T-helper 2 cell treated with Interferon-gamma antibody and Interleukin-4, amounts not matched to agents 100 ng/mL and 5 ng/mL, for 36 hours (primary cell): ENCODE measurements at regions not wholly inside any gene's neighbourhood (a gene's known extent, or its start where the extent isn't known, plus 50 kb on each side); places are given as distances from the start of the nearest gene placed in this dataset.

Experiments used
- intact Hi-C: fragments of 100-400 bp; cut with micrococcal nuclease; formaldehyde crosslinking; loops from one replicate; pipeline ENCODE4 v1.15.1; 2023

DNA sequence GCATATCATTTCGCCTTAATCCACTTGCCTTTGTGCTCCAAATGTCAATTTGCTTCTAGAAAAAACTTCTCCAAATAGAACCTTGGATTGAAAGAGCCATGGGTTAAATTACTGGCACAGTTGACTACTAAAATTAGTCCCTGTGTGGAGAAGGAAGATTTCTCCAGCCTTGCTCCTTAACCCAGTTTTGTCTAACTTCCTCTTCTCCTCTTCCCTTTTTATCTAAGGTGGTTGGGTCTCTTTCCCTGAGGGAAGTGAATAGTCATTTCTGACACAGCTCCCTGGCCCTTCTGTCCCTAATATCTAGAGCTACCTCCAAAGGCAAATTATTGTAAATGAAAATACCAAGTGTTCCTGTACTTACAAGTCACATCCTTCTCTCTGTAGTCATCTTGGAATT, 527.9 kb upstream of the TBL1XR1 start:
- intact Hi-C loops, result no loop called here

DNA sequence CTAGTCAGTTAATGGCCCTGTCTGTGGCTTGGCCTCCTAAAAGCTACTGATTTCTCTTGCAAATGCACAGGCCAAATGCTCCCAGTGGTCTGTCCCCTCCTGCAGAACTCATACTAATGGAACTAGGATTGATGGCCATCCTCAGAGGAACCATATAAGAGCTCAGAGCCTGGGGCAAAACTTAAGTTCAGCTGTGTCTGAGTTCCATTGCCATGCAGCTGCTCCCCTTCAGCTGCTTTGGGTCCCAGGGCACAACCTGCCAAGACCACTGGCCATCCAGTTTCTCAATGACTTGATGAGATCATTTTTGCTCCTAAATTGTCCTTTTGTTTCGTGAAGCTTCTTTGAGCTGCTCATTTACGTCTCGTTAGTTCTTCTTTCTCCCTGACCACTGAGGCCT, 529.5 kb upstream of the TBL1XR1 start:
- intact Hi-C loops, result no loop called here

DNA sequence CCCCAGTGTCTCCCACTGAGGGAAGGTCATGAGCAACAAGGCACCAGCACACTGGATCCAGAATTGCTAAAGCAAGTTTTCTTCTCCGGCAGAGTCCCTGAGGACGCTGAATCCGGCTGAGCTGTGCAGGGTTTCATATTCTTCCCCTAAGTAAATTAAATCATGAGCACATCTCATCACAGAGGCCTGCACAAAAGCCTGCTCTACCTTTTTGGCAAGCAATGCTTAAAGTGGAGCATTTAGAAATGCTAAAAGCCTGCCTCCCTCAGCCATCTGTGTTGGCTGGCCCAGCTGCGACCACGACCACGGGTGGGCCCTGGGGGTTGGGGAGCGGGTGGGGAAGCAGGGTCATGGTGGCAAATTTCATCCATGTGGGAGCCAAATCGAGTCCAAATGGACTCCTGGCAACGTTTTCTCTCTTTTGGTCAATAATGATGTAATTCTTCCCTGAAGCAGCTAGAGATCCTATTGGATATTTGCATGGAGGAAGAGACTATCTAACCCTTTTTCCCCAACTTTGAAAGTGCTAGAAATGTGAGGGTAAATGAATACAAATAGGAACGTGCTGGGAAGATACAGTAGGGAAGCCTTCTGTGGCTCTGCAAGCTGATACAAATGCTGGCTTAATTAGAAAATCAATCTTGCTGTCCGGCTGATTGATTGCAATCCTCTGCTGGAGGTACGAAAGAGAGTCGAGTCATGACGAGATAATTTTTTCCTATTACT, 532.8 kb upstream of the TBL1XR1 start:
- intact Hi-C loops, result no loop called here

DNA sequence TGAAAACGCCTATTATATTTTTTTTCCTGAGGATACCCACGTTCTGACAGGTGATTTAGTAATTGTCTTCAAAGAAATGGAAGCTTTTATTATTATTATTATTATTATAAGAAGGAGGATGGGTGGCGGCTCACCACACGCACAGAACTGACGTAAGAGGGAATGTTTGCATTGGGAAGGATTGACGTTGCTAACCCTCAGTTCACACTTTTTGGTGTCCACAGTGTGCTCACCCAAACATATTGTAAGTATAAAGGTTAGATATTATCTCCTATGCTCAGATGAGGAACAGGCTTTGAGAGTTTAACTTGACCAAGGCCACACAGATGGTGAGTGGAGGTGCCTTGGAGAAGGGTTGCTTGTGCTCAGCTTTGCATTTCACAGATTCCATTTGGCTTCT, 533.5 kb upstream of the TBL1XR1 start:
- intact Hi-C loops, result no loop called here

DNA sequence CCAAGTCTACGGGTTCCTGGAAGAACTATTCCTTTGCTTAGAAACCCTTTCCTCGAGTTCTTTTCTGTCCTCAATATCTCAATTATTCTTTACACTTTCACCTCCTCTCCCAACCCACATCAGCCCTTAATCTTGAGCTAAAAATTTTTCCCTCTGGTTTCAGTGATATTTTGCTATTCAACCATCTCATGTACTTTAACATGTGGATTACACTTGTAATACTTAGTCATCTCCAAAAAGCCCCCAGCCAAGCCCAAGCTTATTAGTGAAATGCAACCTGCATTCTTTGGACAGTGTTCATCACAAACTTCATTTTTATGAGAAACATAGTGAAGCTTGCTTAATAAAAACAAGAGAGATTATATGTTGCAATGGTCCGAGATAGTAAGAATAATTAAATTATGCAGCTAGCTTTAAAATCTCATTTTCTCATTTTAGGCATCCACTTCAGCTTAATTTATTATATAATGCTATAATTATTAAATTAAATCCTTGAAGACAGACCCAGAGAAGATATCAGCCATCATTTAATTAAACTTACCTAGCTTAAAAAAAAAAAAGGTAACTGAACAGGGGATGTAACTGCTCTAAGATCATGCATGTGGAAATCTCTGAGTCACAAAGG, 534.5 kb upstream of the TBL1XR1 start:
- intact Hi-C loops, result no loop called here

DNA sequence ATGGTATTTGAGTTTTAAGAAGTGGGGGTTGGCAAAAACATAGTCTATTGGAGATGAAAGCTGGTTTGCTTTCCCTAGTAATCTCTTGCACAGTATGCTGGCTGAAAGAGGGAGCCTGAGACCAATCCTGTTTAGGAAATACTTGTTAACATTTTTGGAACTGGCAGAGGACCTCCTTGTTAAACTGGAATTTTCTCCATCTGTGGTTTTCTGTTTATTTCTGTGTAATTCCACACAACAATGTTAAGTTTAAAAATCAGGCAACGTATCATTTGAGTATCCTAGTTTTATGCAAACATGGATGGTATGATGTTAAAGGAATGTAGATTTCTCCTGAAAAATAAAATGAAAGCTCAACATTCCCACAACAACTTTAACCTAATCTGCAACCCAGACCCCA, 536.0 kb upstream of the TBL1XR1 start:
- intact Hi-C loops, result no loop called here

DNA sequence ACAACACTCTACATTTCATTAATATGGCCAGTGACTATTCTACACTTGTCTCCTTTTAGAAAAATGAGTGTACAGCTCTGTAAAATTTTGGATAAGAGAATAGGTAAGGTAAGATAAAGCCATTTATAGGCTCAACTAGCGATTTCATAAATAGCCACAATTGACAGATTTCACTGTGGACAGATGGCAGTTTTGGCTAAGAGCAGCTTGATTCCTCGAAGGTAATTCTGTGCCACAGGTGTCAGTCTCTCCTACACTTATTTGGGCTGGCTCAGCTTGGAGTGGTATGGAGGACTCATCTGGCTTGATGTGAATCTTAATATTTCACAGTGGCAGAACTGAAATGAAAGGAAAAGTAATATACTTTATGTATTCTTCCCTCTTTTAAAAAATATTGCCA, 536.7 kb upstream of the TBL1XR1 start:
- intact Hi-C loops, result no loop called here

DNA sequence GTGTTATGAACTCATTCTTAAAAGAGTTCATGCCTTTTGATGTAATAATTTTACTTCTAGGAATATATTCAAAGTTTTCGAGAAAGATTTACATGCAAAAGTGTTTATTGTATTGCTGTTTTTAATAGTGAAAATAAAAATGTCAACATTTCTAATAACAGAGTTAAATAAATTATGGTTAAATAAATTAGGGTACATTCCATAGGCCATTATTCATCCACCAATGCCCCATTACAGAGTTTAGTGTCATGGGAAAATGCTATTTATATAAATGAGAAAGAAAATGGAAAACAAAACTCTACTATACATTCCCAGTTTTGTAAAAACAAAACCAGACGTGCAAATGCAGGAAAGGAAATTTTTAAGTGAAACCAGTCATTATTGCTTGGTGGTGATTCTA, 538.1 kb upstream of the TBL1XR1 start:
- intact Hi-C loops, result no loop called here

DNA sequence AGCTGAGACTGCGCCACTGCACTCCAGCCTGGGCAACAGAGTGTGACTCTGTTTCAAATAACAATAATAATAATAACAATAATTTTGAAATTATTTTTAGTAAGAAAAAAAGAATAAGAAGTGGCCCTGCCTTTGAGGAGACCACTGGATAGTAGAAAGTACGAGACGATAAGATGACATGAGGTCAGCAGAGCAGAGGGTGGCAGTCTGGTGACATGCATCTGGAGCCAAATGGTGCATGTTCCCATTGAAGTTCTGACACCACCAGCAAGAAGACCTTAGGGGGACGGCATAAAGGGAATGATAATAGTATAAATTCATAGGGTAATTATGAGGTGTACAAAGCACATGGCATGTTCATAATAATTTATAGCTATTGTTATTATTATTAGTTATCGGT, 542.2 kb upstream of the TBL1XR1 start:
- intact Hi-C loops, result no loop called here

DNA sequence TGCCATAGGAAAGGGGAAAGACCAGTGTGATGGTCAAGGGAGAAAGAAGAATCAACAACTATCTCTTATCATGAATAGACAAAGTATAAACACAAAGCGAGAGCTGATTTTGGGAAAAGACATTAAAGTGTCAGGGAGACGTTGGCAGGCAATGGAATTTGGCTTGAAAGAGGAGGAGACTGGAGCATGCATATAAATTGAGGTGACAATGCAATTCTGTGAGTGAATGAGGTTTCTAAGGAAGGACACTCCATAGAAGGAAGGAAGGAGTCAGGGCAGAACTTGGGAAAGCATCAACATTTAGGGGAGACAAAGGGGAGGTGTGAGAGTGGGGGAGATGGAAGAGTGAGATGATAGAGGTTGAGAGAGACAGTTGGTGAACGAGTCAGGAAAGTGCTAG, 543.0 kb upstream of the TBL1XR1 start:
- intact Hi-C loops, result no loop called here

DNA sequence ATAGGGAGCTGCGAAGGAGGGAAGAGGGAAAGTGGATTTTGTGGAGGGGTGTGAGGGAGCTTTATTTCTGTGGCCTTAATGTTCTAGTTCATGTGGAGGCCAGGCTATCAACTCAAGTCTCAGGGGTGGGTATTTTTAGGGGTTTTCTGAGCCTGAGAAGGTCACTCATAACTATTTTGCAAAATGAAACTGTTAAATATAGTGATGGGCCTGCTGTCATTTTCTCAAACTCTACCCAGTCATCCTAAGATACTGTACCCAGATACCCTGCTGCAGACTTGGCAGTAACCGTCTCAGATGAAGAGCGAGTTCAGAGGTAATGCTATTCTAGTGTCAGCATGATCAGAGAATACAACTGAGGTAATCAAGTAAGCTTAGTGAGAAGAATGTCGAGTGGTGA, 545.0 kb upstream of the TBL1XR1 start:
- intact Hi-C loops, result no loop called here

DNA sequence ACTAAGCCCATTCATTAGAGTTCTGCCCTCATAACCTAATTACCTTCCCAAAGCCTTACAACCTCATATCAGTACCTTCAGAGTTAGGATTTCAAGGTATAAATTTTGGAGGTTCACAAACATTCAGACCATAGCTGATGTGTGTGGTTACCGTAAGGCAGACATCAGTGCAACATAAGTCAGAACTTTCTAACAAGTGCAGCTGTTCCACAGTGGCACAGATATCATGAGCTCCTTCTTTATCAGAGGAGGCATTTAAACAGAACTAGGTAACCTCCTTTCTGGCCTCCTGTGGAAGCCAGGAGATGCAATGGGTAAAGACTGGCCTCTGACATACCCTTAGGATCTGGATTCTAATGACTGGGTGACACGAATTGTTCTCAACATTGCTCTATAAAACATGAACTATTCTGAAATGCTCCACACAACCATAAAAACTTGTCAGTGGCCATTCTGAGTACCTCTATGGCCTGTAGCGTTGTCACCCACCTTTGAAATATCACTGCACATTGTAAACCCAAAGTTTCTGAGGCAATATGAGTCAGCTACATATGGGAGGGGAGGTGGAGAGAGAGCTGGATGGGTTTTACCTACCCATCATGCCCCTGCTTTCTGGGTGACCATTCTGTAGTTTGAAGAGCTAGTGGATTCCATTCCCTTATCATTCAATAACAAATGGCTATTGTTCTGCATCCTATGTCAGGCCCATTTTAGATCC, 546.0 kb upstream of the TBL1XR1 start:
- intact Hi-C loops, result no loop called here

DNA sequence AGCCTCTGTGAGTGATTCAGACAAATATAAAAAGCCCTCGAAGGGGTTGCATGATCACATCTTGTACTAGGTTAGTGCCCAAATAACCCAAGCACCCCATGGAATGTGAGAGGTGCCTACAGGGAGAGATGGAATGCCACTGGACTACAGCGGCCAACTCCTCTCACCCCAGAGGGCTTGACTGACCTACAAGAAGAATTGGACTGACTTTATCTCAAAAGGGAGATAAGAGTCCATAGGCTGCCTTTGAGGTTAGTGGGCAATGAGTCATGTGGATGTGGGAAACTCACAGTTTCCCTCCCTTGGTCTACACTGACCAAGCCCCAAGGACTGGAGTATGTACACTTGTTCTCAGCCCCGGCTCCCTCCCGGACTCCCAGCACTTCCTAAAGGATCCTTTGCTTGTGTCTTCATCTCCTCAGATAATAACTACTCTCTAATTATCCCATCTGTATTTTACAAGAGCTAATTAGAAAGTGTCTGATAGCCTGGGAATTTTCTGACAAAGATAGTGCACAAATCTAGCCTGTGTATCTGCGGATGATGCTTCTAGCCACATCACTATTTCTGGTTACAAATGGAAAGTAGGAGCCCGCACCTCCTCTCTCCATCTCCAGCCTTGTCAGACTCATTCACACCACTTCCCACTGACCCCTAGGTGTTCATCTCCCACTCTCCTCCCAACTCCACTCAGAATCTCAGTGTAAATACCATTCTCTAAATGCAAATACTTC, 547.8 kb upstream of the TBL1XR1 start:
- intact Hi-C loops, result no loop called here

DNA sequence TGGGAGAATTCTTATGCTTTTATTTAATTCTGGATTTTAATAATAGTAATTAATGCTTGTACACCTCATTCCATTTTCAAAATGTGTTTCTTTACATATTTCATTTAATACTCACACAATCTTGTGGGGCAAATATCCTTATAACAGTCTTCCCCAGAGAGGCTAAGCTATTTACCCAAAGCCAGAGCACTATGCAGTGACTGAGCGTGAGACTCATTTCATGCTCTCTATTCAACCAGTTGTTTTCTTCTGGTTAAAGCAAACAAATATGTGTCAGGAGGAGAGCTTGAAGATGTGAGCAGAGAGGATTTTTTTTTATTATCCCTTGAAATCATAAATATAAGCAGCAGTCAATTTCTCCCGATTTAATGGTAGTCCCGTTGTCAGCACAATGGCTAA, 548.3 kb upstream of the TBL1XR1 start:
- intact Hi-C loops, result no loop called here

DNA sequence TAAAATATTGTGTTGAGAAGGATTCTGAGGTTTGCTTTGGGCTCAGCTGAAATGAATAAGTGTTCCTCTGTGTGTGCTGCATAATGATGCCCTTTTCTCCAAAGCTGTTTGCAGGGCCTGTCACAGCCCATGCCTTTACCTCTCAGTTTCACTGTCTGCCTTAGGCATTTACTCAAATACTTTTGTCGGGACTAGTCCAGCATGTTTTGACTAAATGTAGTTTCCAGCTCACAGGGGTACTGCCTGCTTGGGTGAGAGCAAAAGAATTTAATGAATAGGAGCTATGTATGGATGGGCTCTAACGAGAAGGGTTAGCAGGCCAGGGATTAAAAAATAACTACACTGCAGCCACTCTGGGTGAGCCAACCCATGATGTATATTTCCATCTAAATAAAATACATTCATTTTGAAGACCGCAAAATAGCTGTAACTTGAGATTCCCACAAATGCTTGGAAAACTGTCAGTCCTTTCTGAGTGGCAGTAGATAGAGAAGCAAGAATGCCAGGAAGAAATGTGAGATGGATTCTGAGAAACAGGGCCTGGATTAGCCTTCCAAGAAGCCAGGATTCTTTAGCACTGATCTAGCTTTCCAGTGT, 549.2 kb upstream of the TBL1XR1 start:
- intact Hi-C loops, result no loop called here

DNA sequence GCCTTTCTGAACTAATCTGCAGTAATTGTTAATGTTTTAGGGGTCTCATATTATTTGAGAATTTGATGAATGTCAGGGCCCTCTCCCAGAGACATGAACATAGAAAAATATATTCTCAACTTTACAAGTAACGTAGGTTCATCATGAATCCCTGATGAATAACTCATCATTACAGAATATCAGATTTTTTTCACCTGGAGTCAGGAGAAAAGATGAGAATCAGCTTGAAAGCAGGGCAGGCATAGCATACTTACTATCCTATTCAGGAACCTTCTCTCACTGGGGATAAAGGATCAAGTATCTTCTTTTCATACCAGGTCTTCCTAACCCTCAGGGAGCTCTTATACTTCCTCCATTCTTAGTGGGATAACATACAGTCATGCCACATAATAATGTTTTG, 552.6 kb upstream of the TBL1XR1 start:
- intact Hi-C loops, result no loop called here

DNA sequence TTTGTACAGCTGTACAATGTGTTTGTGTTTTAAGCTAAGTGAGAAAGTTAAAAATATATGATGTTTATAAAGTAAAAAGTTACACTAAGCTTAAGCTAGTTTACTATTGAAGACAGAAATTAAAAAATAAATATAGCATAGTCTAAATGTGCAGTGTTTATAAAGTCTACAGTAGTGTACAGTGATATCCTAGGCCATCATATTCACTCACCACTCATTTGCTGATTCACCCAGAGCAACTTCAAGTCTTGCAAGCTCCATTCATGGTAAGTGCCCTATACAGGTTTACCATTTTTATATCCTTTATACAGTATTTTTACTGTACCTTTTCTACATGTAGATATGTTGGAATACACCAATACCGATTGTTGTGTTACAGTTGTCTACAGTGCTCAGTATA, 553.2 kb upstream of the TBL1XR1 start:
- intact Hi-C loops, result no loop called here

DNA sequence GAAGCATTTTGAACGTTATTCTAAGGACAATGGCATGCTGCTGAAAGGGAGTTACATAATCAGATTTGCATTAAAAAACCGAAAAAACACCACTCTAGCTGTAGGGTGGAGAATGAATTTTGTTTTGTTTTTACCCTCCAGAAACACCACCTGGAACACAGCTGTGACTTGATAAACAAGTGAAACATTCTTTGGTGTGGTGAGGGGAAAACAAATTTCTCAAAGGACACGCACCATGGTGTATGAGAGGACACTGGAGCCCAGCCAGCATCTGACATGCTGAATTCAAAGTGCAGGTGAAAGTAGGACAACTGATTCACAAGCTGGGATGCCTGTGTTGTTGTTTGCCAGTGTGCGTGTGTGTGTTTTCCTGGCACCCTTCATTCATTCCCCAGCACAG, 554.5 kb upstream of the TBL1XR1 start:
- intact Hi-C loops, result no loop called here

DNA sequence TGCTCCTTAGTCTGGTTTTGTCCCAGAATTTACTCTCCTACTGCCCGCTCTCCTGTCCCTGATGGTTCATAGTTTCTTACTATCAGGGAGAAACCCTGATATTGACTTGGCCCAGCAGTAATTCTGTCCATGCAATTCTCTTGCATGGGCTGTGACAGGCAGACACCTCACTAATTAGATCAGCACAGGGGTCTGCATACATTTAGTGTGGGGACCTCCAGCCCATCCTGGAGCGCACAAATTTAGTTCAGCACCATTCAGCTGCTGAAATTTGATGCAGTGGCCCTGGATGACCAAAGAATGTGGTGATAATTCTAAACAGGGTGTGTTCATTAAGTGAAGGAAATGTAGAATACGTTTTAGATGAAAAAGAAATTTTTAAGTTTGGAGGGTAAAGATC, 555.5 kb upstream of the TBL1XR1 start:
- intact Hi-C loops, result no loop called here

DNA sequence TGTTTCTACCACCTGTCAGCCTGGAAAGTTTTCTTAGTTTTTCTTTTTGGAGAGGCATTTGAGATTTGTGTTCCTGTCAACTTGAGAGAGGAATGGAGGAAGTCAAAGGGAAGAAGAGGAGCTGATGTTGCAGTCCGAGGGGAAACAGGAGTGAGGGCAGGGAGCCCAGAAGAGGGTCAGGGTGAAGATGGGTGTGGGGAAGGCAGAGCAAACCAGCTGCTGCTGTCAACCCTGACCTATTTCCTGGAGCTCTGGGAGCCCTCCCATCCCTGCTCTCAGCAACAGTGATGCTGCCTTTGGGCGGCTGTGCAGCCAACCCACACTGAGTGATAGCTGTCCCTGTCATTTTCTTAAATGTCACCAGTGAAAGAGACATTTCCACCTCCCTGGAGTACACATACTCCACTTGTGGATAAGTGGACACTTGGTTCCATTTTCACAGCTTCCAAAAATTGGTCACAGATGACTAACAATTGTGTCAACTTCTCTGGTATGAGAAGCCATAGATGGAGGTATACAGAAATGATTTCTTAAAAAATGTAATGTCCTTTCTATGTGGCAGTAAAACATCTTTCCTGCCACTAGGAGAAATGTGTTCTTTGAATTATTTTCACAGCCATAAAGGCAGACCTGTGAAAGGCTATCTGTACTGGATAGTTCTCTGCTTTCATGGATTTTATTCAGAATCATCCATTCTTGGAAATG, 556.3 kb upstream of the TBL1XR1 start:
- intact Hi-C loops, result no loop called here

DNA sequence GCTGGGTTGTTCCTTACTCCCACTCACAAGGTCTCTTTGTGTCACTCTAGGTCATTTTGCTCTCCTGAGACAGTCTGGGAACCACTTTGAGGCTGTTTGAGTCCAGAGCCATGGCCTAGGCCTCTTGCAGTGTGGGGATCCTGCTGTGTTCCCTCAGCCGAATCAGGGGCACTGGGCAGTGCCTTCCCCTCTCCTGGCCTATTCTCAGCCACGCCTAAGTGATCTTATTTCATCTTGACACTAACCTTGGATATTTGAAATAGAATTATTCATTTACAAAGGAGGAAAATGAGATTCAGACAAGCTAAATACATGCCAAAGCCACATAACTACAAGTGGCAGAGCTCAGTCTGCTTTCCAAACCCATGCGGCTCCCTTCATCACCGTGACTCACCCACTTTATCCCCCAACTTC, 557.2 kb upstream of the TBL1XR1 start:
- intact Hi-C loops, result no loop called here
